ACC112 (cell line): ENCODE measurements at regions not wholly inside any gene's neighbourhood (a gene's known extent, or its start where the extent isn't known, plus 50 kb on each side); places are given as distances from the start of the nearest gene placed in this dataset.
"Not testable (repeated sequence)": the region's sequence is repeated elsewhere in the genome, so short reads cannot be mapped to it uniquely, and the experiment has no call there.

ENCODE experiments used
- H2AFZ ChIP-seq: fragments of 200-600 bp; sonication (generic); one replicate; pipeline ENCODE4 v1.6.0; 2017; ENCODE audit warnings: antibody characterized with exemption, low read length; ENCODE audit not compliant: unreplicated experiment
- H3K27ac ChIP-seq: fragments of 200-600 bp; sonication (generic); 2 replicates; pipeline ENCODE4 v1.5.1; 2014; ENCODE audit warnings: low read depth, mild to moderate bottlenecking, antibody characterized with exemption, low read length, moderate library complexity
- H3K27me3 ChIP-seq: fragments of 200-600 bp; sonication (generic); 2 replicates; pipeline ENCODE4 v1.6.1; 2014; ENCODE audit warnings: mild to moderate bottlenecking, antibody characterized with exemption, low read length, moderate library complexity, mixed read lengths; ENCODE audit not compliant: insufficient read depth
- H3K36me3 ChIP-seq: fragments of 200-600 bp; sonication (generic); 2 replicates; pipeline ENCODE4 v1.6.1; 2016; ENCODE audit warnings: mild to moderate bottlenecking, antibody characterized with exemption, low read length, moderate library complexity, mixed read lengths; ENCODE audit not compliant: insufficient read depth
- H3K4me1 ChIP-seq: fragments of 200-600 bp; sonication (generic); one replicate; pipeline ENCODE4 v1.6.1; 2016; ENCODE audit warnings: low read length, mixed read lengths; ENCODE audit not compliant: insufficient read depth, unreplicated experiment, control insufficient read depth
- H3K4me3 ChIP-seq: fragments of 200-600 bp; sonication (generic); 2 replicates; pipeline ENCODE4 v1.5.1; 2014; ENCODE audit warnings: mild to moderate bottlenecking, low read depth, low read length
- H3K79me2 ChIP-seq: fragments of 200-600 bp; sonication (generic); one replicate; pipeline ENCODE4 v1.6.0; 2016; ENCODE audit warnings: low read length; ENCODE audit not compliant: control insufficient read depth, unreplicated experiment, insufficient read depth

GRCh38 chr14:99995700-99996356 is 69.4 kb upstream of the EVL start:
- Histone ChIP-seq H3K36me3 (no peaks in the 10 kb centered on the region), H3K4me3 (no peak overlapping the region), H3K27ac (no peak overlapping the region), H3K4me1 (peaks cover 5% of the 10 kb centered on the region), H3K79me2 (peaks cover 25% of the 10 kb centered on the region), H2AFZ (no peak overlapping the region), H3K27me3 (no peaks in the 10 kb centered on the region)

GRCh38 chr14:99996951-99997571 is 68.2 kb upstream of the EVL start:
- Histone ChIP-seq H2AFZ (no peak overlapping the region), H3K27ac (no peak overlapping the region), H3K27me3 (no peaks in the 10 kb centered on the region), H3K79me2 (peaks cover 25% of the 10 kb centered on the region), H3K4me3 (no peak overlapping the region), H3K4me1 (no peaks in the 10 kb centered on the region), H3K36me3 (0 out of 2 replicates have a peak, but pooled peaks cover 5% of the 10 kb centered on the region)

- H3K4me1 ChIP-seq = not testable (repeated sequence)
- peaks cover 13% of the 10 kb centered on the region for H3K79me2 ChIP-seq
These were observed 64.8 kb upstream of the EVL start for GRCh38 chr14:100000398-100000797.

GRCh38 chr14:100004392-100004791 is 60.8 kb upstream of the EVL start:
- Histone ChIP-seq H3K36me3 (peaks cover 5% of the 10 kb centered on the region; the same call in 1 of the 2 replicates), H3K79me2 (peaks cover 2% of the 10 kb centered on the region), H2AFZ (no peak overlapping the region), H3K4me3 (no peak overlapping the region), H3K27ac (no peak overlapping the region), H3K4me1 (no peaks in the 10 kb centered on the region), H3K27me3 (no peaks in the 10 kb centered on the region)

More at GRCh38 chr14:100000398-100000797, 64.8 kb upstream of the EVL start:
- not testable (repeated sequence) for H3K4me3 ChIP-seq, H3K27ac ChIP-seq, H2AFZ ChIP-seq, H3K27me3 ChIP-seq, H3K36me3 ChIP-seq

GRCh38 chr14:100007254-100007653 is 58.0 kb upstream of the EVL start:
- no peak overlapping the region for H2AFZ ChIP-seq
- no peak overlapping the region for H3K4me3 ChIP-seq
- no peak overlapping the region for H3K27ac ChIP-seq
- H3K36me3 ChIP-seq = no peaks in the 10 kb centered on the region; the same call in 1 of the 2 replicates
- no peaks in the 10 kb centered on the region for H3K27me3 ChIP-seq
- H3K79me2 ChIP-seq = no peaks in the 10 kb centered on the region
- peaks cover 3% of the 10 kb centered on the region for H3K4me1 ChIP-seq

- not testable (repeated sequence) for H3K79me2 ChIP-seq, H3K4me1 ChIP-seq, H3K4me3 ChIP-seq, H2AFZ ChIP-seq, H3K27me3 ChIP-seq, H3K36me3 ChIP-seq, H3K27ac ChIP-seq
These were observed 55.4 kb upstream of the EVL start for GRCh38 chr14:100009802-100010201.

GRCh38 chr14:100010679-100011078 is 54.5 kb upstream of the EVL start:
- no peak overlapping the region for H3K4me3 ChIP-seq
- no peaks in the 10 kb centered on the region for H3K36me3 ChIP-seq
- H3K4me1 ChIP-seq = peaks cover 10% of the 10 kb centered on the region
- no peak overlapping the region for H3K27ac ChIP-seq
- no peaks in the 10 kb centered on the region for H3K27me3 ChIP-seq
- no peaks in the 10 kb centered on the region for H3K79me2 ChIP-seq
- H2AFZ ChIP-seq = no peak overlapping the region

GRCh38 chr14:100011628-100012325 is 53.4 kb upstream of the EVL start:
- no peak overlapping the region for H3K4me3 ChIP-seq
- no peaks in the 10 kb centered on the region for H3K79me2 ChIP-seq
- no peaks in the 10 kb centered on the region for H3K36me3 ChIP-seq
- H3K27ac ChIP-seq = peak overlapping the region; percentile 49; the same call in 1 of the 2 replicates
- H2AFZ ChIP-seq = no peak overlapping the region
- H3K27me3 ChIP-seq = no peaks in the 10 kb centered on the region
- H3K4me1 ChIP-seq = peaks cover 10% of the 10 kb centered on the region

- Histone ChIP-seq H3K4me1 (peaks cover 10% of the 10 kb centered on the region), H3K79me2 (no peaks in the 10 kb centered on the region), H3K27ac (peak overlapping the region; percentile 49), H3K4me3 (no peak overlapping the region), H2AFZ (no peak overlapping the region), H3K36me3 (no peaks in the 10 kb centered on the region), H3K27me3 (no peaks in the 10 kb centered on the region)
These were observed 52.5 kb upstream of the EVL start for GRCh38 chr14:100012478-100013327.

GRCh38 chr14:100015251-100015655 is 50.0 kb upstream of the EVL start:
- peaks cover 16% of the 10 kb centered on the region for H3K4me1 ChIP-seq
- H3K79me2 ChIP-seq = no peaks in the 10 kb centered on the region
- H3K27me3 ChIP-seq = no peaks in the 10 kb centered on the region
- H3K27ac ChIP-seq = no peak overlapping the region
- H2AFZ ChIP-seq = no peak overlapping the region
- no peak overlapping the region for H3K4me3 ChIP-seq
- H3K36me3 ChIP-seq = no peaks in the 10 kb centered on the region
